GM21390 (cell line): ENCODE measurements at regions not wholly inside any gene's neighbourhood (a gene's known extent, or its start where the extent isn't known, plus 50 kb on each side); places are given as distances from the start of the nearest gene placed in this dataset.
"Not testable (repeated sequence)": the region's sequence is repeated elsewhere in the genome, so short reads cannot be mapped to it uniquely, and the experiment has no call there.

Experiments
- ATAC-seq: cut with Tn5 transposase; IDR thresholded peaks from one replicate; pipeline ENCODE4 v1.9.1; 2021; ENCODE audit not compliant: unreplicated experiment

DNA sequence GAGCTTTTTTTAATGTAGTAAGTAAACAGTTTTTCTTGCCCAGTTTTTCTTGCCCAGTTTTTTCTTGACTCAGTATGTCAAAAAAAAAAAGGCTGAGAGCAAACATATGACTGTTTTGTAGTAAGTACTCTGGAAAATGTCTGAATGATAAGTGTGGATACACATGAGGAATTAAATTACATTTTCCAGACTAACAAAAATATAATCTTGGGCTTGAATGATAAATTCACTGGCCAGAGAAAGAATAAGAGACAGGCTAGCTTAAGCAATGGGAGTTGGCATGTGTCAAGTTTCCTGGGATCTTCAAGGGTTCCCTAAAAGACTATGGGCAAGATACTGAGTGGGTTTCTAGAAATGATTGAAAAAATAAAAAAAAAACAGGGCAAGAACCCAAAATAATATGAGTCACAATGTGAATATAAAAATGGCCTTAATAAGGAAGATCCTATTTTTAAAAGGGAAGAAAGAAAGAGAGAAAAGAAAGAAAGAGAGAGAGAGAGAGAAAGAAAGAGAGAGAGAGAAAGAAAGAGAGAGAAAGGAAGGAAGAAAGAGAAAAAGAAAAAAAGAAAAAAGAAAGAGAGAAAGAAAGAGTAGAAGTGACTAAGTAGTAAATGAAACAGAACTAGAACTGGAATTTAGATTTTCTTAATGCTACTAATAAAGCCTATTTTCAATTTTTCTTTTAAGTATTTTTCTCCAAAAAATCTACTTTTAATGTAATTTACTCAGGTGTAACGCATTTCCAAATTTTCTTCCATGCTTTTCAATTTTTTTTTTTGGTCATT is 60.2 kb downstream of the TFPI2 start:
- ATAC-seq, result no peak

- ATAC-seq, result peak; percentile 86
Measured at GRCh38 chr7:93828260-93828659, 62.3 kb downstream of the TFPI2 start.

DNA sequence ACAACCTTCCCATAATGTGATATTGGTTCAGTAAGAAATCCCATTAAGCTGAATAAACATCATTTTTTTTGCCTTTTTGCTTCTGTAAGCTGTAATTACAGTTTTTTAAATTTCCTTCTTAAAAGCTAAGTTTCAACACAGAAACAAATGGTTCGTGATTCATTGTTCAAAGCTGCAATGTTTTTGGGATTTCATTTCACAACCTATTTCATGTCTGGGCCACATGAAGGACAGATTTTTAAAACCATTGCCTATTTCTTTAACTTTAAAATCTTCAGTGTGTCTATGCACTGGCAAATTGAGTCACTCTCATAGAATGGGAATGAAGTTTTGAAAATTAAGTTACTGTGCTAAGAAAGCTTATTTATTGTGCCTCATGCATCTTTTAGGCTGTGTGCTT is 66.9 kb downstream of the TFPI2 start:
- ATAC-seq, result no peak

DNA sequence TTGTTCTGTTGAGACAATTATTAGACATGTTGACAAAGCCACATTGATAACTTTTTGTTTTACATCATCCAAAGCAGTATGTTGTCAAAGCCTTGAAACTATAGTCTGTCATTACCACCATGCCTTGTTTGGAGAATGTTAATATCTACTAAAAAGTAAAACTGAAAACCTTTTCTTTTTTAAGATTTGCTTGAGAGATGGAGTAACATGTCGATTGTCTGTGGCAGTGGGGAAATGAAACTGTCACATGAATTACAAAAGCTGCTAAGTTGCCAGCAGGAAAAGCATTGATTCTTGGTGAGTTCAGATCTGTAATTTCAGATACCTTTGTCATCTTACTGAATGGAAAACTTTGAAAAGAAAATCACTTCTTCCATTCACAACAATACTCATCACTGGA is 69.1 kb downstream of the TFPI2 start:
- ATAC-seq, result peak; percentile 87

GRCh38 chr7:93819699-93820098 is 70.9 kb downstream of the TFPI2 start:
- no peak for ATAC-seq

DNA sequence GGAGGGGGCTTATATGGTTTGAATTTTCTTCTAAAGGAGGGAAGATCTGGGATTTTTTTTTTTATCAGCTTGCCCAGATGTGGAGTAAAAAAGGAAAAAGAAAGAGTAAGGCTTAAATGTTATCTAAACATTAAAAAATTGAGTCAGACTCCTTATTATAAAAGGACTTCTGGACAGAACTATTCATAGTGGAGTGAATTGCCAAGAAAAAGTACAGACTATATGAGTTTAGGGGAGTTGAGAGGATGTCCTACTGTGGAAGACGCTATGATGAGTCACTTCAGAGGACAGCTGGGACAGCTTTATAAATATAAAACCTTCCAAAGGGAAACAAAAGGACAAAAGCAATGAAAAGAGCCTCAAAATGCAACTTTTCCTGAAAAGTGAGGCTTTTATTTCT is 73.0 kb downstream of the TFPI2 start:
- ATAC-seq, result no peak

DNA sequence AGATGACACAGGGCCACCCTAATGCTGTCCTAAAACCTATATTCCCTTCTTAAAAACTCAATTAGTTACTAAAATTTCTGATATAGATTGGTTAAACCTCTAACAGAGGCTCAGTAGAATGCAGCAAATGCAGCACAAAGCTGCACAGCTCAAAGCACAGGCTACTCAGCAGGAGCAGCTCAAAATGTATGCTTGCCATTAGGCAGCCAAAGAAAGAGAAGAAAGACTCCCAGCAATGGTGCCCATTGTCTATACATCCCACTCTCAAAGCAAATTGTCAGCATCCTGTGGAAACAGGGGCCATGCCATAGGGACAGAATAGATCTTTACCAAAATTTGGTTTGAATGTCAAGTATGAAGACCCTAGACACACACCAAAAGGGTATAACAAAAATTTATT is 73.5 kb downstream of the TFPI2 start:
- no peak for ATAC-seq

DNA sequence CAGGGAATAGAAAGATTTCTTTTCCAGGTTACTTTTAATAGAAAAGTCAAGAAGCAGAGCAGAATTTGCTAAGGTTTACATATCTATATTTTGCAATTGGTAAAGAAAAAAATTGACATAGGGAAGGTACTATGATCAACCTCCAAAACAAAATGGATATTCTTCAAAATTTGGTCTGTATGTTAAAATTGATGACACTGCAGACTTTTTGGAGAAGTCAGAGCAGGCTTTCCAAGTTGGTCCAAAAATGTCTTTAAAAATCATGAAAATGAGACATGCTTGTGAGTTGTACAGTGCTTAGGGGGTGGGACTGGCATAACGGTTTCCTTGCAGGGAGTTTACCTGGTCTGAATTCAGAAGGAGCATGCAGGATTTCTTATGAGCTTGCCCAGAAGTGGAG is 77.0 kb downstream of the TFPI2 start:
- no peak for ATAC-seq

DNA sequence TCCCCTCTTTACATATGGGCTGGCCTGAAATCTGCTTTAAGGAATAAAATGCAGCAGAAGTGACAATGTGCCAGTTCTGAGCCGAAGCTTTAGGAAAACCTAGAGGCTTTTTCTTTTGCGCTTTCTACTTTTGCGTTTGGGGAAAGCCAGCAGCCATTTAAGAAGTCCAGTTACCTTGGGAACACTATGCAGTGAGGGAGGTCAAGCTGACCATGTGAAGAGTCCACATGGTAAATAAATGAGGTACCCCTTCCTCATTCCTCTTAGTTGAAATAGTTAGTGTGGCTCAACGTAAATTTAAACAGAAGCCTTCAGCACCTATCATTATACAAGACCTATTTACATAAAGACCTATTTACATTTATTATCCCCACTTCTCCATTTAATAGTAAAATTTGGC is 78.5 kb downstream of the TFPI2 start:
- no peak for ATAC-seq

DNA sequence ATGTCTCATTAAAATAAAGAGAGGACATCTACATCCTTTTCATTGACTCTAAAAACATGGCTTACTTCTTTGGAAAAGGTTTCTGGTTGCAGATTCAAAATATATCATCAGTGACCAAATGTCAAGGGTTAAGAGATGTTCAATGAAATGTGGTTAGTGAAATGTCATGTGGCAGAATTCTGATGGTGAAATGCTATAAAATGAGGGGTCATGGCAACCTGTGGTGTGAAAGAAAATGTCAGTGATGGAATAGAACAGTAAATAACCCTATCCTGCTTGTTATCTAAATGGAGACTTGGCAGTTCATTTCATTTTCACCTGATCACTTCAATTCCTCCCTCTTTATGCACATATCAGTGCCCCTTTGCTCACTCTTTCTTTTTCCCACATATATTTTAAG is 79.4 kb downstream of the TFPI2 start:
- no peak for ATAC-seq

- ATAC-seq, result no peak
Measured at GRCh38 chr7:93810561-93810960, 80.0 kb downstream of the TFPI2 start.

GRCh38 chr7:93804726-93805125 is 85.8 kb downstream of the TFPI2 start:
- ATAC-seq, result no peak

DNA sequence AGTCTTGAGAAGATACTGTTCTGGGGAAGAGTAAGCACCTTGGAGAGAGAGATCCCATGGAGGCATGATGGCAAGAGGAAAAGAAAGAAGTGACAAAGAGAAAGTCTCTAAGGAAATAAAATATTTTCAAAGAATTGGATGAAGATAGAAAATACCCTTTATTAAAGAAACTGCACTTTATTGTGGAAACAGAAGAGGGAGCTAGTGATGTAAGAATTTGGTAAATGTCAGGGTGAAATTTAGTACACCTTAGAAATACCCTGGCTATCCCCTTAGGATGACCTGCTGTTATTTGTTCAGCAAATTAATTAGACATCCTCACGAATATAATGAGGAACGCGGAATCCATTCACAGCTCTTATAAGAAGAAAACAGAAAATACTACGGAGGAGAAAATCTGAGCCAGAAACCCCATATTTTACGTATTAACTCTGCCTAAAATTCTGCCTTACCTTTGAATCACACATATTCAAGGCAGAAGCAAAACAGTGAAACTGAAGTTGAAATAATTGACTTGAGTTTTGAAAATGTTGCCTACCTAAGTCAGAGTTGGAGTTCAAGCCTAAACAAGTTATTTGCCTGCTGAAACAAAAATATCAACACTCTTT is 90.7 kb downstream of the TFPI2 start:
- no peak for ATAC-seq

DNA sequence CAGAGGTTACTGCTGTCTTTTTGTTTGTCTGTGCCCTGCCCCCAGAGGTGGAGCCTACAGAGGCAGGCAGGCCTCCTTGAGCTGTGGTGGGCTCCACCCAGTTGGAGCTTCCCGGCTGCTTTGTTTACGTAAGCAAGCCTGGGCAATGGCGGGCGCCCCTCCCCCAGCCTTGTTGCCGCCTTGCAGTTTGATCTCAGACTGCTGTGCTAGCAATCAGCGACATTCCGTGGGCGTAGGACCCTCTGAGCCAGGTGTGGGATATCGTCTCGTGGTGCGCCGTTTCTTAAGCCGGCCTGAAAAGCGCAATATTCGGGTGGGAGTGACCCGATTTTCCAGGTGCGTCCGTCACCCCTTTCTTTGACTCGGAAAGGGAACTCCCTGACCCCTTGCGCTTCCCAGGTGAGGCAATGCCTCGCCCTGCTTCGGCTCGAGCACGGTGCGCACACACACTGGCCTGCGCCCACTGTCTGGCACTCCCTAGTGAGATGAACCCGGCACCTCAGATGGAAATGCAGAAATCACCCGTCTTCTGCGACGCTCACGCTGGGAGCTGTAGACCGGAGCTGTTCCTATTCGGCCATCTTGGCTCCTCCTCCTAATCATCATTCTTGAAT is 97.4 kb downstream of the TFPI2 start:
- not testable (repeated sequence) for ATAC-seq

GRCh38 chr7:93779115-93779514 is 111.4 kb downstream of the TFPI2 start:
- ATAC-seq, result no peak

DNA sequence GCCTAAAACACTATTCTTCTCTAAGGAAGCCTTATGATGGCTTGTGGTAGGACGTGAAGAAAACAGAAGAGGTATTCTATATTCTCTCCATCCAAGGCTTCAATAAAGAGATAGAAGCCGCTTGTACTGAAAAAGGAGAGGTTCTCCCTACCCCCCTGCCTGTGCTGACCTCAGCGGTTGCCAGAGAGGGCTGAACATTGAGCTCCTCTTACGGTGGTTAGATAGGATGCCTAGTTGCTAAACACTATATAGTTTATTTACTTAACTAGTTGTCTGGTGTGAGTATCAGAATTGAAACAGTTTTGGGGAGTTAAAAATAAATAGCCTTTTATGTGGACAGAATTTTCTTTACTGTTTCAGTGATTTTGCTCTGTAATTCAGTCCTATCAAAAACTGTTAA is 112.2 kb downstream of the TFPI2 start:
- ATAC-seq, result no peak

GRCh38 chr7:93773446-93773845 is 117.1 kb downstream of the TFPI2 start:
- no peak for ATAC-seq

DNA sequence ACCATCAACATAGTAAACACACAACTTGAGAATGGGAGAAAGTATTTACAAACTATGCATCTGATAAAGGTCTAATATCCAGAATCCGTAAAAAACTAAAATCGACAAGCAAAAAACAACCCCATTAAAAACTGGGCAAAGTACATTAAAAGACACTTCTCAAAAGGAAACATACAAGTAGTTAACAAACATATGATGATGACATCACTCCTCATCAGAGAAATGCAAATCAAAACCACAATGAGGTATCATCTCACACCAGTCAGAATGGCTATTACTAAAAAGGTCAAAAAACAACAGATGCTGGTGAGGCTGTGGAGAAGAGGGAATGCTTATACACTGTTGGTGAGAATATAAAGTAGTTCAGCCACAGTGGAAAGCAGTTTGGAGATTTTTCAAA is 125.1 kb downstream of the TFPI2 start:
- no peak for ATAC-seq

DNA sequence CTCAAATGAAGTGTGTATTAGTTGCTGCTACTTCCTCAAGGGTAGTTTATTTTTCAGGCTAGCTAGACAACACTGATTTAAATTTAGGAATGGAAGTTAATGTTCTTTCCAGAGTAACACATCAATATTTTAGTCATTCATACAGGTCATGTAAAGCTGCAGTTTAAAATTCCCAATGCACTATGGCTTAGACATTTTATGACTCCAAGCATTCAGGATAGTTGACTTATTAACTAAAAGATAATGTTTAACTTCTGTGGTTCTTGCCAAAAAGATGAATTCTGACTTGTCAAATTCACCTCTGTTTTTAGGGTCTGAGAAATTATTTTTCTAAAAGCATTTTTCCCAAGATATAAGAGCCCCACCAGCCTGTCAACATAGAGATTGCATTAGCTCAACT is 131.9 kb downstream of the TFPI2 start:
- ATAC-seq, result no peak

GRCh38 chr7:93757426-93757825 is 133.1 kb downstream of the TFPI2 start:
- ATAC-seq, result no peak

DNA sequence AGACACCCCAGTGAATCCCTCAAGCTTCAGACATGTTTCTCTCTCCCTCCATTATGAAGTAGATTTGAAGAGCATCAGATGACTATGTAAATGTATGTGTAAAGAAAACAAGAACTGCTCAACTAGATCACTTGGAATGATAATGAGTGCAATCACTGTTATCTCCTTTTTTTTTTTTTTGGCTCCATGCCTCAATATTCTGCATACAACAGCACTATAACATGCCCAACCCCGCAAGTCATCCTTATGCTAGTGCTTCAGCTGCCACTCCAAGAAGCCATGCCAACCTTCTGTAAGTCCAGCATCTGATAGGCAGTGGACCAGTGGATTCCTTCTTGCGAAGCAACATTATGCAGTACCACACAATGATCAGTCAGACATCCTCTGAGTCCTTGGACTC is 133.7 kb downstream of the TFPI2 start:
- no peak for ATAC-seq

DNA sequence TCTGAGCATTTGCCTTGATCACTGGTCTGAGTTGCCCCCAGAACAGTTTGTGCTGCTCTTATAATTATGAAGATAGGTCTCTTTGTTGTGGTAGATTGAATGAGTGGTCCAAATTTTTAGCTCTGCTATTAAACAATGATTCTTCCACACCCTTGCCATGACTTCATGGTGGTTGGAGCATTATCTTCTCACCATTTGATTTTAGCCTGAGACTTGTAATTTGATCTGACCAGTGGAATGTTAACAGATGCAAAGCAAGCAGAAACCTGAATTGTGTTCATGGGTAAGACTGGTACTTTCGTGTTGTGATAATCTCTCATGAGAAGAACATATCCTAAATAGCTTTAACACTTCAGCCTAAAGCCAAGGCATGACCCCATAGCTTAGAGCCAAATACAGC is 139.1 kb downstream of the TFPI2 start:
- no peak for ATAC-seq
